ENCODE measurements at regions not wholly inside any gene's neighbourhood (a gene's known extent, or its start where the extent isn't known, plus 50 kb on each side); places are given as distances from the start of the nearest gene placed in this dataset.

GRCh38 chr14:83556746-83557453 is 1973.0 kb upstream of the FLRT2 start:
- Histone ChIP-seq H3K36me3 (ENCODE audit: control insufficient read depth in 2 of 2, insufficient read depth in 1 of 2, low read length in 2 of 2) (no peaks in the 10 kb centered on the region), H3K4me3 (ENCODE audit: low read depth, low read length) (no peak overlapping the region), H3K27ac (ENCODE audit: extremely low read depth, low read depth, low read length) (no peak overlapping the region), H3K4me1 (ENCODE audit: control insufficient read depth, insufficient read depth, low read length) (no peaks in the 10 kb centered on the region), H3K9me3 (ENCODE audit: control insufficient read depth, insufficient read depth, low read depth, low read length) (no peaks in the 10 kb centered on the region)
- POLR2A ChIA-PET, result interaction anchor here (0.6 kb wide), 1 partner anchor 1979 kb away, joined by 3 read pairs; no protein-coding TSS in a partner anchor
- no peak for TF ChIP-seq ZNF132 (tag by site-specific recombination; IDR thresholded peaks at IDR 0.05; ENCODE audit: borderline replicate concordance)
- CTCF ChIA-PET, result no interaction called here

GRCh38 chr14:83558946-83559345 is 1971.0 kb upstream of the FLRT2 start:
- ChIA-PET POLR2A (no interaction called here), CTCF (no interaction called here)
- Histone ChIP-seq H3K36me3 (ENCODE audit: control insufficient read depth in 2 of 2, insufficient read depth in 1 of 2, low read length in 2 of 2) (no peaks in the 10 kb centered on the region), H3K27ac (ENCODE audit: extremely low read depth, low read depth, low read length) (no peak overlapping the region), H3K4me1 (ENCODE audit: control insufficient read depth, insufficient read depth, low read length) (no peaks in the 10 kb centered on the region), H3K9me3 (ENCODE audit: control insufficient read depth, insufficient read depth, low read depth, low read length) (no peaks in the 10 kb centered on the region), H3K4me3 (ENCODE audit: low read depth, low read length) (no peak overlapping the region)
- TF ChIP-seq ZNF404 (tag by site-specific recombination; IDR thresholded peaks at IDR 0.05), result no peak
- TF ChIP-seq ZNF776 (tag by site-specific recombination; IDR thresholded peaks at IDR 0.05; ENCODE audit: borderline replicate concordance), result no peak
- no peak for TF ChIP-seq KLF9 (tag by site-specific recombination; IDR thresholded peaks at IDR 0.05; ENCODE audit: low read depth)
- TF ChIP-seq ZSCAN16 (tag by site-specific recombination; IDR thresholded peaks at IDR 0.05), result no peak

GRCh38 chr14:83559721-83560120 is 1970.2 kb upstream of the FLRT2 start:
- ChIA-PET POLR2A (no interaction called here), CTCF (interaction anchor here (0.6 kb wide), 1 partner anchor 27 kb away, joined by 5 read pairs; no protein-coding TSS in a partner anchor)
- H3K4me1 ChIP-seq (ENCODE audit: control insufficient read depth, insufficient read depth, low read length), result no peaks in the 10 kb centered on the region
- H3K4me3 ChIP-seq (ENCODE audit: low read depth, low read length), result no peak overlapping the region
- TF ChIP-seq ZNF23 (tag by site-specific recombination; IDR thresholded peaks at IDR 0.05; ENCODE audit: borderline replicate concordance), result no peak
- TF ChIP-seq ZNF621 (tag by site-specific recombination; IDR thresholded peaks at IDR 0.05), result no peak
- no peak for TF ChIP-seq ZNF518A (tag by site-specific recombination; conservative IDR thresholded peaks at IDR 0.05; ENCODE audit: low read depth)
- no peak for TF ChIP-seq ZNF558 (tag by site-specific recombination; IDR thresholded peaks at IDR 0.05)
- TF ChIP-seq MYNN (tag by site-specific recombination; IDR thresholded peaks at IDR 0.05; ENCODE audit: borderline replicate concordance), result no peak
- TF ChIP-seq INSM2 (tag by site-specific recombination; IDR thresholded peaks at IDR 0.05), result no peak
- no peak for TF ChIP-seq ZNF768 (tag by site-specific recombination; IDR thresholded peaks at IDR 0.05)
- no peak for TF ChIP-seq KLF7 (tag by site-specific recombination; IDR thresholded peaks at IDR 0.05; ENCODE audit: borderline replicate concordance)
- TF ChIP-seq ZNF654 (tag by site-specific recombination; IDR thresholded peaks at IDR 0.05; ENCODE audit: low read depth), result no peak
- no peak for TF ChIP-seq ZNF404 (tag by site-specific recombination; IDR thresholded peaks at IDR 0.05)
- TF ChIP-seq REPIN1 (tag by site-specific recombination; IDR thresholded peaks at IDR 0.05; ENCODE audit: low read depth), result no peak
- TF ChIP-seq ZNF2 (tag by site-specific recombination; IDR thresholded peaks at IDR 0.05), result no peak
- TF ChIP-seq ZNF645 (tag by site-specific recombination; IDR thresholded peaks at IDR 0.05), result no peak
- TF ChIP-seq ZNF610 (tag by site-specific recombination; IDR thresholded peaks at IDR 0.05; ENCODE audit: borderline replicate concordance), result no peak
- TF ChIP-seq ZNF704 (tag by site-specific recombination; IDR thresholded peaks at IDR 0.05), result no peak
- no peaks in the 10 kb centered on the region for H3K36me3 ChIP-seq (ENCODE audit: control insufficient read depth in 2 of 2, insufficient read depth in 1 of 2, low read length in 2 of 2)
- H3K9me3 ChIP-seq (ENCODE audit: control insufficient read depth, insufficient read depth, low read depth, low read length), result no peaks in the 10 kb centered on the region
- no peak overlapping the region for H3K27ac ChIP-seq (ENCODE audit: extremely low read depth, low read depth, low read length)
